ENCODE measurements at regions not wholly inside any gene's neighbourhood (a gene's known extent, or its start where the extent isn't known, plus 50 kb on each side); places are given as distances from the start of the nearest gene placed in this dataset.

DNA sequence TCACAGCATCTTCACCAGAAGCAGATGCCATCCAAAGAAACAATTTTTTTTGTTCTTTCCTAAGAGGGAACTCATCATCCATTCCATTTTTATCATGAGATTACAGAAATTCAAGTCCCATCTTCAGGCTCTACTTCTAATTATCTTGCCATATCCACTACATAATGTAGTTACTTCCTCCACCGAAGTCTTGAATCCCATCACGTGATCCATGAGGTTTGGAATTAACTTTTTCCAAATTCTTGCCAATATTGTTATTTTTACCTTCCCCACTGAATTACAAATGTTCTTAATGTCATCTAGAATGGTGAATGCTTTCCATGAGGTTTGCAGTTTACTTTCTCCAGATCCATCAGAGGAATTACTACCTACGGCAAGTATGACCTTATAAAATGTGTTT lies 1014.7 kb upstream of the LRRN3 start:
- TF ChIP-seq GATA3 (IDR thresholded peaks at IDR 0.05; ENCODE audit: low read depth, low read length) = no peak
- TF ChIP-seq GATA2 (IDR thresholded peaks at IDR 0.05; ENCODE audit: low read depth, low read length) = no peak

Measured in SH-SY5Y (cell line).